ENCODE measurements at regions not wholly inside any gene's neighbourhood (a gene's known extent, or its start where the extent isn't known, plus 50 kb on each side); places are given as distances from the start of the nearest gene placed in this dataset.

DNA sequence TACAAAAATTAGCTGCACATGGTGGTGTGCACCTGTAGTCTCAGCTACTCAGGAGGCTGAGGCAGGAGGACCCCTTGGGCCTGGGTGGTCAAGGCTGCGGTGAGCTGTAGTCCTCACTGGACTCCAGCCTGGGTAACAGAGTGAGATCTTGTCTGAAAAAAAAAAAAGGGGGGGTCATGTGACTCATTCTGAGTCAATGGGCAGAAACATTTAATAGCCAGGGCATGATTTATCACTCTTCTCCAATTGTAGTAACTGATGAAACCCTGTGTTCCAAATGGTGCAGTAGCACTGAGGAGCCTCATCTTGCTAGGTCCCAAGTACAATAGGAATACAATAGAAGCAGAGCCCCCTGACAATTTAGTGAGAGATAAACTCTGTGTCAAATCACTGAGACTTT is 78.9 kb upstream of the CCDC68 start:
- FAIRE-seq (no peak), DNase-seq (no peak)
- peaks cover 0 to 2% (median 0%) of the 10 kb centered on the region in 3 donors for H3K27me3 ChIP-seq (ENCODE audit: control insufficient read depth in 3 of 3, insufficient read depth in 3 of 3, low read length in 3 of 3)
- no peaks in the 10 kb centered on the region for H3K36me3 ChIP-seq (ENCODE audit: control insufficient read depth in 3 of 3, insufficient read depth in 2 of 3, low read depth in 1 of 3, low read length in 3 of 3)
- no peaks in the 10 kb centered on the region for H3K4me1 ChIP-seq (ENCODE audit: control insufficient read depth in 3 of 3, insufficient read depth in 2 of 3, low read depth in 1 of 3, low read length in 2 of 3)
- no peak overlapping the region for H3K27ac ChIP-seq (ENCODE audit: low read depth in 1 of 3, low read length in 2 of 3)
- H3K9me3 ChIP-seq (ENCODE audit: control insufficient read depth in 2 of 2, insufficient read depth in 1 of 2, low read depth in 1 of 2, low read length in 1 of 2) = no peaks in the 10 kb centered on the region
- no peak overlapping the region for H3K4me3 ChIP-seq (ENCODE audit: low read depth in 1 of 3, low read length in 3 of 3)
- WGBS, 3 donors = 93 to 95% (median 95%) methylated on average over 1 of the region's 1 CpG

DNA sequence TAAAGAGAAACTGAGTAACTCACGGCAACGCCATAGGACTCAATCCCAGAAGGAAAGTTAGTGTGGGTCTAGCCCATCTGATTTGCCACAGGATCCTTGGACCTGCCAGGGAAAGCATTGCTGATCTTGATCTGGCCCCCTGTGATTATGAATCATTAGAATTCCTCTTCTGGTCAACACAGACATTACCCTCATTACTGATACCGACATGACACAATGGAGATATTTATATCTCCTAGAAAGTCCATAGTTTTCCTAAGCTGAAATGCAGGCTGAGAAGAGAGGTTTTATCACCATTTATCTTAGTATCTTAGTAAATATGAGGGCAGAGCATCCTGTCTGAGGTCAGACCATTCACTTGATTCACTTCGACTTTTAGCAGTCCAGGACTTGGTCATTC is 75.5 kb upstream of the CCDC68 start:
- Histone ChIP-seq H3K4me3 (ENCODE audit: low read depth in 1 of 3, low read length in 3 of 3) (no peak overlapping the region), H3K36me3 (ENCODE audit: control insufficient read depth in 3 of 3, insufficient read depth in 2 of 3, low read depth in 1 of 3, low read length in 3 of 3) (no peaks in the 10 kb centered on the region), H3K9me3 (ENCODE audit: control insufficient read depth in 2 of 2, insufficient read depth in 1 of 2, low read depth in 1 of 2, low read length in 1 of 2) (no peaks in the 10 kb centered on the region), H3K27me3 (ENCODE audit: control insufficient read depth in 3 of 3, insufficient read depth in 3 of 3, low read length in 3 of 3) (peaks cover 0 to 2% (median 0%) of the 10 kb centered on the region in 3 donors), H3K4me1 (ENCODE audit: control insufficient read depth in 3 of 3, insufficient read depth in 2 of 3, low read depth in 1 of 3, low read length in 2 of 3) (no peaks in the 10 kb centered on the region), H3K27ac (ENCODE audit: low read depth in 1 of 3, low read length in 2 of 3) (no peak overlapping the region)
- DNase-seq (no peak), FAIRE-seq (no peak)
- WGBS, 3 donors = 63 to 80% (median 78%) methylated on average over 4 of the region's 4 CpGs

DNA sequence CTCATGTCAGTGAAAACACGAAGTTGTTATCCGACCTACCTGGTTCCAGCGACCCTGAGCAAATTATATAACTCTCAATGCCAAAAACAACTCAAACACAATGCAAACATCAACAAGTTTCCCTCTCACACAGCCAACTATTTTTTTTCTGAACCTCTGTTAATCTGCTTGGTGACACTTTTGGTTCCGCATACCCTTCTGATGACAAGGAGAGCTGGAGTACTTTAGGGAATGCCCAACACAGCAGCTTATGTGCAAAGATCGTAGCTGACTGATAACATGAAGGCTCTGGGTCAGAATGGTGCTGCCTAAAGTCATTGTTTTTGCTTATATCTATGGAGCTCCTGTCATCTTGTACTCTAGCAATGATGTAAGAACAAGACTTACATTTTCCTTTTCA is 72.7 kb upstream of the CCDC68 start:
- Histone ChIP-seq H3K36me3 (ENCODE audit: control insufficient read depth in 3 of 3, insufficient read depth in 2 of 3, low read depth in 1 of 3, low read length in 3 of 3) (no peaks in the 10 kb centered on the region), H3K4me1 (ENCODE audit: control insufficient read depth in 3 of 3, insufficient read depth in 2 of 3, low read depth in 1 of 3, low read length in 2 of 3) (no peaks in the 10 kb centered on the region), H3K4me3 (ENCODE audit: low read depth in 1 of 3, low read length in 3 of 3) (no peak overlapping the region), H3K27ac (ENCODE audit: low read depth in 1 of 3, low read length in 2 of 3) (no peak overlapping the region), H3K27me3 (ENCODE audit: control insufficient read depth in 3 of 3, insufficient read depth in 3 of 3, low read length in 3 of 3) (no peaks in the 10 kb centered on the region), H3K9me3 (ENCODE audit: control insufficient read depth in 2 of 2, insufficient read depth in 1 of 2, low read depth in 1 of 2, low read length in 1 of 2) (no peaks in the 10 kb centered on the region)
- 45 to 66% (median 50%) methylated on average over 5 of the region's 5 CpGs for WGBS, 3 donors
- DNase-seq (no peak), FAIRE-seq (no peak)

DNA sequence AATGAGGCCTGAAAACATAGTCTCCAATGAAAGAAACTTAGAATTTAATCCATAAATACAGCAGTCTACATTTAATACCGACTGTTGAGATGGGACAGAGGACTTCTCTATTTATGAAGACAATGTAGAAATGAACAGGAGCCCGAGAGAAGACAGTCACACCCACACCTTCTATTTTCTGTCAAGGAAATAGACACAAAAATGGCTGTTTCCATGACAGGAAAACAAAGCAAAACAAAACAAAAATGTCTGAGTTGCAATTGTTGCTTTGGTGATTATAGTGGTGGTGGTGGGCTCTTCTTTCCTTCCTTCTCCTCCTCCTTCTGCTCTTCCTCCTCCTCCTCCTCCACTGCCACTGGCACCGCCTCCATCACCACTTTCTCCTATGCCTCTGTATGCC is 72.3 kb upstream of the CCDC68 start:
- WGBS, 3 donors = 60 to 78% (median 68%) methylated on average over 3 of the region's 3 CpGs
- no peaks in the 10 kb centered on the region for H3K9me3 ChIP-seq (ENCODE audit: control insufficient read depth in 2 of 2, insufficient read depth in 1 of 2, low read depth in 1 of 2, low read length in 1 of 2)
- DNase-seq = no peak
- H3K4me3 ChIP-seq (ENCODE audit: low read depth in 1 of 3, low read length in 3 of 3) = no peak overlapping the region
- no peak for FAIRE-seq
- H3K4me1 ChIP-seq (ENCODE audit: control insufficient read depth in 3 of 3, insufficient read depth in 2 of 3, low read depth in 1 of 3, low read length in 2 of 3) = no peaks in the 10 kb centered on the region
- H3K27ac ChIP-seq (ENCODE audit: low read depth in 1 of 3, low read length in 2 of 3) = no peak overlapping the region
- H3K27me3 ChIP-seq (ENCODE audit: control insufficient read depth in 3 of 3, insufficient read depth in 3 of 3, low read length in 3 of 3) = no peaks in the 10 kb centered on the region
- H3K36me3 ChIP-seq (ENCODE audit: control insufficient read depth in 3 of 3, insufficient read depth in 2 of 3, low read depth in 1 of 3, low read length in 3 of 3) = no peaks in the 10 kb centered on the region

DNA sequence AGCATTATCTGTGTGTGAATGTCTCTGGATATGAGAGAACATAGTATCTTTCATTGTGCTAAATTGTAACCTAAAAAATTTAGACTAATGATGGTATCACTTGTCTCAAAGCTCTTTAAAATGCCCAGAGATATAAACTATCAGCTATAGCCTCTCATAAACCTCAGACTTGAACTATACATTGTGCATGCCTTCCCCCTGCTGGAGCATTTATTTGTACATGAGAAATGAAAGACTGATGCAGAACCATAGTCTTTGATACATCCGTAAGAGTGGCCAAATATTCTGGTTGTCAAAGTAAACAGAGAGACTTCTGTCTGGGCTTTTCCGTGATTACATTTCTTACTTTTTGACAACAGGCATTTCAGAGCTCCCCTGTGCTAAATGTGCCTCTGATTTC is 71.9 kb upstream of the CCDC68 start:
- DNase-seq = no peak
- H3K4me3 ChIP-seq (ENCODE audit: low read depth in 1 of 3, low read length in 3 of 3) = no peak overlapping the region
- 64 to 71% (median 71%) methylated on average over 2 of the region's 2 CpGs for WGBS, 3 donors
- H3K27ac ChIP-seq (ENCODE audit: low read depth in 1 of 3, low read length in 2 of 3) = no peak overlapping the region
- H3K9me3 ChIP-seq (ENCODE audit: control insufficient read depth in 2 of 2, insufficient read depth in 1 of 2, low read depth in 1 of 2, low read length in 1 of 2) = no peaks in the 10 kb centered on the region
- H3K4me1 ChIP-seq (ENCODE audit: control insufficient read depth in 3 of 3, insufficient read depth in 2 of 3, low read depth in 1 of 3, low read length in 2 of 3) = no peaks in the 10 kb centered on the region
- H3K27me3 ChIP-seq (ENCODE audit: control insufficient read depth in 3 of 3, insufficient read depth in 3 of 3, low read length in 3 of 3) = no peaks in the 10 kb centered on the region
- FAIRE-seq = no peak
- H3K36me3 ChIP-seq (ENCODE audit: control insufficient read depth in 3 of 3, insufficient read depth in 2 of 3, low read depth in 1 of 3, low read length in 3 of 3) = no peaks in the 10 kb centered on the region

DNA sequence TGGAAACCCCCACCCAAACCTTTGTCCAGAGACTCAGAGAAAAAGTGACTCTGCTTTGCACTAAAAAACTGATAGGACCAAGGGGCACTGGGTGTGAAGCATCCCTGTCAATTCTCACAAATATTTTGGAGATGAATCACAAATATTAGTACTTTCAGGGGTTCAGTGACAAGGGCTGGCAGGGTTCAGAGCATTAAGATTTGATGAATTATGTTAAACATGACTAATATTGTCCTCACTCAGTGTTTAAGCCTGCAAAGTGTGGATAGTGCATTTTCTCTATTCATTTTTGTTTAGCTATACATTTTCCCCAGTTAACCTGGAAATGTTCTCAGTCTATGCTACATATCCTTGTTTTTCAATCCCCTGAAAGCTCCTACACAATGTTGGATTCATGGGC is 65.3 kb upstream of the CCDC68 start:
- no peak overlapping the region for H3K4me3 ChIP-seq (ENCODE audit: low read depth in 1 of 3, low read length in 3 of 3)
- FAIRE-seq = no peak
- H3K36me3 ChIP-seq (ENCODE audit: control insufficient read depth in 3 of 3, insufficient read depth in 2 of 3, low read depth in 1 of 3, low read length in 3 of 3) = no peaks in the 10 kb centered on the region
- no peaks in the 10 kb centered on the region for H3K9me3 ChIP-seq (ENCODE audit: control insufficient read depth in 2 of 2, insufficient read depth in 1 of 2, low read depth in 1 of 2, low read length in 1 of 2)
- no peaks in the 10 kb centered on the region for H3K27me3 ChIP-seq (ENCODE audit: control insufficient read depth in 3 of 3, insufficient read depth in 3 of 3, low read length in 3 of 3)
- no peak for DNase-seq
- no peaks in the 10 kb centered on the region for H3K4me1 ChIP-seq (ENCODE audit: control insufficient read depth in 3 of 3, insufficient read depth in 2 of 3, low read depth in 1 of 3, low read length in 2 of 3)
- no peak overlapping the region for H3K27ac ChIP-seq (ENCODE audit: low read depth in 1 of 3, low read length in 2 of 3)

DNA sequence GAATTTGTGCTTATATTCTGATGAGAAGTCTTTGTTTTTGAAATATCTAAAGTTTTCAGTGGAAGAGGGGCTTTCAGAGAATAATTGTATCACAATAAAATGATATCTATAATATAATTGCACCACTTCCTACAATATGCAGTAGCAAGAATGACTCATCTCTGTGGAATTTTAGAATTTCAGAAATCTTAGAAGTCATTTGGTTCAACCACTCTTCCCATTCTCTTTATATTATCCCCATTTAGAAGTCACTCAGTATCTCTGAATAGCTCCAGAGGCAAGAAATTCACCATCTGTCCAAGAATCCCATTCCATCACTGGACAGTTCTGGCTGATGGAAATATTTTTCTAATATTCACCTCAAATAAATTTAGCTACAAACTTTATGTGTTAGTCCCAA is 59.3 kb upstream of the CCDC68 start:
- H3K27me3 ChIP-seq (ENCODE audit: control insufficient read depth in 3 of 3, insufficient read depth in 3 of 3, low read length in 3 of 3) = no peaks in the 10 kb centered on the region
- H3K4me1 ChIP-seq (ENCODE audit: control insufficient read depth in 3 of 3, insufficient read depth in 2 of 3, low read depth in 1 of 3, low read length in 2 of 3) = no peaks in the 10 kb centered on the region
- no peaks in the 10 kb centered on the region for H3K9me3 ChIP-seq (ENCODE audit: control insufficient read depth in 2 of 2, insufficient read depth in 1 of 2, low read depth in 1 of 2, low read length in 1 of 2)
- no peak overlapping the region for H3K27ac ChIP-seq (ENCODE audit: low read depth in 1 of 3, low read length in 2 of 3)
- no peak for FAIRE-seq
- H3K36me3 ChIP-seq (ENCODE audit: control insufficient read depth in 3 of 3, insufficient read depth in 2 of 3, low read depth in 1 of 3, low read length in 3 of 3) = no peaks in the 10 kb centered on the region
- no peak overlapping the region for H3K4me3 ChIP-seq (ENCODE audit: low read depth in 1 of 3, low read length in 3 of 3)
- no peak for DNase-seq

DNA sequence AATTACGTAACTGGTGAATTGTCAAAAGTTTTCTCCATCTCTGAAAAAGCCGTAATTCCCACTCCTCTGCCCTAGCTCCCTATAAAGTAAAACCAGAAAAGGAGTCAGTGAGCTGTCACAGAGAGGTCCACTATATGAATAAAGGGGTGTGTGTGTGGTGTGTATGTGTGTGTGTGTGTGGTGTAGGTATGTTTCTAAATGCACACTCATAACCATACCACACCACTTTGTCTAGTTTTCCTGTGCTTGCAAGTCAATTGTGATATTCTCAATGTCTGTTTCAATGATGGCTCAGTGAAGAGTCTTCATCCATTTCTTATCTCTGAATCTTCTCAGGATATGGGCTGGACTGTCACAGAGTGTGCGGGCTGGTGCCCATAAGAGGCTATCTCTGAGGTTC is 54.8 kb upstream of the CCDC68 start:
- DNase-seq (no peak), FAIRE-seq (no peak)
- no peak overlapping the region for H3K4me3 ChIP-seq (ENCODE audit: low read depth in 1 of 3, low read length in 3 of 3)
- 94 to 97% (median 94%) methylated on average over 3 of the region's 3 CpGs for WGBS, 3 donors
- no peak overlapping the region for H3K27ac ChIP-seq (ENCODE audit: low read depth in 1 of 3, low read length in 2 of 3)
- H3K9me3 ChIP-seq (ENCODE audit: control insufficient read depth in 2 of 2, insufficient read depth in 1 of 2, low read depth in 1 of 2, low read length in 1 of 2) = no peaks in the 10 kb centered on the region
- no peaks in the 10 kb centered on the region for H3K27me3 ChIP-seq (ENCODE audit: control insufficient read depth in 3 of 3, insufficient read depth in 3 of 3, low read length in 3 of 3)
- no peaks in the 10 kb centered on the region for H3K36me3 ChIP-seq (ENCODE audit: control insufficient read depth in 3 of 3, insufficient read depth in 2 of 3, low read depth in 1 of 3, low read length in 3 of 3)
- H3K4me1 ChIP-seq (ENCODE audit: control insufficient read depth in 3 of 3, insufficient read depth in 2 of 3, low read depth in 1 of 3, low read length in 2 of 3) = no peaks in the 10 kb centered on the region

DNA sequence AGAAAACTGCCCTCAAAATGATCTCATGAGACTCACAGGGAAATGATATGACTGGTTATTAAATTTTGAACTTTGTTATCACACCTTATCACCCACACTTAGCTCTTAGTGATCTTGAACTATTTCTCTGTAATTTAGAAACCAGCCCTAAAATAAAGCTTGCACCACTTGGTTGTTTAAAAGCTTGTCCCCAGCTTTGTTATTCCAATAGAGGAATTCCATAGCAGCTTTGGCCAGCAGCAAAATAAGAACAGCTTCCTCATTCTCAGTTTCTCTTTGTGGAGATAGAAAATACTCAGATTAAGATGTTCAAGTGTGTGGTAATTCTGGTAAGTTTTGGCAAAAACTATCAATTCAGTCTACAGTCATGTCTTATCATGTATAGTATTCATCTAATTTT is 54.4 kb upstream of the CCDC68 start:
- H3K4me3 ChIP-seq (ENCODE audit: low read depth in 1 of 3, low read length in 3 of 3) = no peak overlapping the region
- FAIRE-seq (no peak), DNase-seq (no peak)
- no peaks in the 10 kb centered on the region for H3K4me1 ChIP-seq (ENCODE audit: control insufficient read depth in 3 of 3, insufficient read depth in 2 of 3, low read depth in 1 of 3, low read length in 2 of 3)
- H3K36me3 ChIP-seq (ENCODE audit: control insufficient read depth in 3 of 3, insufficient read depth in 2 of 3, low read depth in 1 of 3, low read length in 3 of 3) = no peaks in the 10 kb centered on the region
- H3K9me3 ChIP-seq (ENCODE audit: control insufficient read depth in 2 of 2, insufficient read depth in 1 of 2, low read depth in 1 of 2, low read length in 1 of 2) = no peaks in the 10 kb centered on the region
- no peak overlapping the region for H3K27ac ChIP-seq (ENCODE audit: low read depth in 1 of 3, low read length in 2 of 3)
- no peaks in the 10 kb centered on the region for H3K27me3 ChIP-seq (ENCODE audit: control insufficient read depth in 3 of 3, insufficient read depth in 3 of 3, low read length in 3 of 3)
